Globus pallidus (tissue), 1 donor: ENCODE measurements at regions not wholly inside any gene's neighbourhood (a gene's known extent, or its start where the extent isn't known, plus 50 kb on each side); places are given as distances from the start of the nearest gene placed in this dataset.

Experiments
- DNase-seq: peaks from one replicate; pipeline ENCODE4 v3.0.0-alpha.2; 2015; ENCODE audit warnings: low spot score

- no peak for DNase-seq
These were observed 119.2 kb upstream of the EDNRA start for GRCh38 chr4:147361726-147362125.

GRCh38 chr4:147362938-147363337 lies 118.0 kb upstream of the EDNRA start:
- DNase-seq: no peak

GRCh38 chr4:147363514-147363913 lies 117.4 kb upstream of the EDNRA start:
- no peak for DNase-seq

GRCh38 chr4:147365396-147365795 lies 115.5 kb upstream of the EDNRA start:
- DNase-seq: no peak

GRCh38 chr4:147366164-147366563 lies 114.7 kb upstream of the EDNRA start:
- DNase-seq: no peak

- DNase-seq: no peak
These were observed 113.0 kb upstream of the EDNRA start for GRCh38 chr4:147367891-147368290.

- DNase-seq: no peak
These were observed 111.9 kb upstream of the EDNRA start for GRCh38 chr4:147368948-147369347.

- no peak for DNase-seq
These were observed 110.4 kb upstream of the EDNRA start for GRCh38 chr4:147370473-147370872.

GRCh38 chr4:147370881-147371280 lies 110.0 kb upstream of the EDNRA start:
- no peak for DNase-seq

- no peak for DNase-seq
These were observed 109.2 kb upstream of the EDNRA start for GRCh38 chr4:147371661-147372060.

- DNase-seq: no peak
These were observed 102.1 kb upstream of the EDNRA start for GRCh38 chr4:147378780-147379179.

- no peak for DNase-seq
These were observed 99.1 kb upstream of the EDNRA start for GRCh38 chr4:147381749-147382148.

GRCh38 chr4:147388018-147388417 lies 92.9 kb upstream of the EDNRA start:
- no peak for DNase-seq

- DNase-seq: no peak
These were observed 84.8 kb upstream of the EDNRA start for GRCh38 chr4:147396105-147396504.

GRCh38 chr4:147398556-147398955 lies 82.3 kb upstream of the EDNRA start:
- no peak for DNase-seq

GRCh38 chr4:147400721-147401120 lies 80.2 kb upstream of the EDNRA start:
- DNase-seq: no peak

GRCh38 chr4:147401221-147401620 lies 79.7 kb upstream of the EDNRA start:
- no peak for DNase-seq

GRCh38 chr4:147407261-147408045 lies 73.4 kb upstream of the EDNRA start:
- no peak for DNase-seq

GRCh38 chr4:147408189-147408588 lies 72.7 kb upstream of the EDNRA start:
- DNase-seq: no peak

- no peak for DNase-seq
These were observed 71.5 kb upstream of the EDNRA start for GRCh38 chr4:147409350-147409749.

GRCh38 chr4:147418226-147418625 lies 62.7 kb upstream of the EDNRA start:
- no peak for DNase-seq

- DNase-seq: no peak
These were observed 59.4 kb upstream of the EDNRA start for GRCh38 chr4:147421456-147421855.

GRCh38 chr4:147423229-147423628 lies 57.7 kb upstream of the EDNRA start:
- no peak for DNase-seq

- no peak for DNase-seq
These were observed 55.9 kb upstream of the EDNRA start for GRCh38 chr4:147425019-147425418.
